ENCODE measurements at regions not wholly inside any gene's neighbourhood (a gene's known extent, or its start where the extent isn't known, plus 50 kb on each side); places are given as distances from the start of the nearest gene placed in this dataset.

DNA sequence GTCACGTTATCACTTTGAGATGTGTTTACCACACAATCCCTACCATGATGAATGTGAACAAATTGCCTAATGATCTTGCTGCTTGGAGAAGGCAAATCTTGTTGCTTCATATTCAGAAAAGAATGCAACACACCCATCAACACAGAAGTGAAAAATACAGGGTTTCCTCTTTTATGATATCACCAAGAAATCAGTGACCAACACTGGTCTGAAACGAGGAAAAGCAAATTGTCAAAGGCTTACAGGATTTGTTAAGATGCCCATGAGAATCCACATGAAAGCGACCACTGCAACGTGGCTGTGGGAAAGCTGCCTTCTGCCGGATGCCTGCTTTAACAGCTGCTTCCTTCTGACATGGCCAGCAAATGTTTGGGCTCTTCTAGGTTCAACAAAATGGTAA lies 397.6 kb upstream of the LRATD1 start:
- TF ChIP-seq, protein P1, sequence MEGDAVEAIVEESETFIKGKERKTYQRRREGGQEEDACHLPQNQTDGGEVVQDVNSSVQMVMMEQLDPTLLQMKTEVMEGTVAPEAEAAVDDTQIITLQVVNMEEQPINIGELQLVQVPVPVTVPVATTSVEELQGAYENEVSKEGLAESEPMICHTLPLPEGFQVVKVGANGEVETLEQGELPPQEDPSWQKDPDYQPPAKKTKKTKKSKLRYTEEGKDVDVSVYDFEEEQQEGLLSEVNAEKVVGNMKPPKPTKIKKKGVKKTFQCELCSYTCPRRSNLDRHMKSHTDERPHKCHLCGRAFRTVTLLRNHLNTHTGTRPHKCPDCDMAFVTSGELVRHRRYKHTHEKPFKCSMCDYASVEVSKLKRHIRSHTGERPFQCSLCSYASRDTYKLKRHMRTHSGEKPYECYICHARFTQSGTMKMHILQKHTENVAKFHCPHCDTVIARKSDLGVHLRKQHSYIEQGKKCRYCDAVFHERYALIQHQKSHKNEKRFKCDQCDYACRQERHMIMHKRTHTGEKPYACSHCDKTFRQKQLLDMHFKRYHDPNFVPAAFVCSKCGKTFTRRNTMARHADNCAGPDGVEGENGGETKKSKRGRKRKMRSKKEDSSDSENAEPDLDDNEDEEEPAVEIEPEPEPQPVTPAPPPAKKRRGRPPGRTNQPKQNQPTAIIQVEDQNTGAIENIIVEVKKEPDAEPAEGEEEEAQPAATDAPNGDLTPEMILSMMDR (IDR thresholded peaks at IDR 0.05) = no peak
- no peak for TF ChIP-seq POLR2AphosphoS5 (IDR thresholded peaks at IDR 0.05)

All from suprapubic skin (tissue), 3 donors.